ENCODE measurements at regions not wholly inside any gene's neighbourhood (a gene's known extent, or its start where the extent isn't known, plus 50 kb on each side); places are given as distances from the start of the nearest gene placed in this dataset.

GRCh38 chr2:226123300-226123699 is 676.3 kb downstream of the IRS1 start:
- H3K9me3 Mint-ChIP-seq: no peaks in the 10 kb centered on the region

GRCh38 chr2:226122041-226122440 is 677.6 kb downstream of the IRS1 start:
- no peaks in the 10 kb centered on the region for H3K9me3 Mint-ChIP-seq
- H3K4me1 Mint-ChIP-seq: no peaks in the 10 kb centered on the region
- no peak overlapping the region for H3K4me3 Mint-ChIP-seq
- CTCF ChIA-PET: no interaction called here
- H3K27me3 Mint-ChIP-seq: no peaks in the 10 kb centered on the region
- no peak overlapping the region for H3K27ac Mint-ChIP-seq
- no peak for DNase-seq
- H3K36me3 Mint-ChIP-seq: no peaks in the 10 kb centered on the region

More at GRCh38 chr2:226123300-226123699, 676.3 kb downstream of the IRS1 start:
- CTCF ChIA-PET: no interaction called here
- H3K4me1 Mint-ChIP-seq: no peaks in the 10 kb centered on the region
- H3K27me3 Mint-ChIP-seq: no peaks in the 10 kb centered on the region
- no peak overlapping the region for H3K4me3 Mint-ChIP-seq
- no peak for DNase-seq
- H3K36me3 Mint-ChIP-seq: no peaks in the 10 kb centered on the region
- H3K27ac Mint-ChIP-seq: no peak overlapping the region

GRCh38 chr2:226121046-226121738 is 678.4 kb downstream of the IRS1 start:
- CTCF ChIA-PET: interaction anchor here (0.6 kb wide), 1 partner anchor 273 kb away, joined by 3 read pairs; no protein-coding TSS in a partner anchor
- Mint-ChIP-seq H3K27ac (no peak overlapping the region), H3K27me3 (no peaks in the 10 kb centered on the region), H3K4me1 (no peaks in the 10 kb centered on the region), H3K9me3 (no peaks in the 10 kb centered on the region), H3K4me3 (no peak overlapping the region), H3K36me3 (no peaks in the 10 kb centered on the region)
- DNase-seq: no peak

DNA sequence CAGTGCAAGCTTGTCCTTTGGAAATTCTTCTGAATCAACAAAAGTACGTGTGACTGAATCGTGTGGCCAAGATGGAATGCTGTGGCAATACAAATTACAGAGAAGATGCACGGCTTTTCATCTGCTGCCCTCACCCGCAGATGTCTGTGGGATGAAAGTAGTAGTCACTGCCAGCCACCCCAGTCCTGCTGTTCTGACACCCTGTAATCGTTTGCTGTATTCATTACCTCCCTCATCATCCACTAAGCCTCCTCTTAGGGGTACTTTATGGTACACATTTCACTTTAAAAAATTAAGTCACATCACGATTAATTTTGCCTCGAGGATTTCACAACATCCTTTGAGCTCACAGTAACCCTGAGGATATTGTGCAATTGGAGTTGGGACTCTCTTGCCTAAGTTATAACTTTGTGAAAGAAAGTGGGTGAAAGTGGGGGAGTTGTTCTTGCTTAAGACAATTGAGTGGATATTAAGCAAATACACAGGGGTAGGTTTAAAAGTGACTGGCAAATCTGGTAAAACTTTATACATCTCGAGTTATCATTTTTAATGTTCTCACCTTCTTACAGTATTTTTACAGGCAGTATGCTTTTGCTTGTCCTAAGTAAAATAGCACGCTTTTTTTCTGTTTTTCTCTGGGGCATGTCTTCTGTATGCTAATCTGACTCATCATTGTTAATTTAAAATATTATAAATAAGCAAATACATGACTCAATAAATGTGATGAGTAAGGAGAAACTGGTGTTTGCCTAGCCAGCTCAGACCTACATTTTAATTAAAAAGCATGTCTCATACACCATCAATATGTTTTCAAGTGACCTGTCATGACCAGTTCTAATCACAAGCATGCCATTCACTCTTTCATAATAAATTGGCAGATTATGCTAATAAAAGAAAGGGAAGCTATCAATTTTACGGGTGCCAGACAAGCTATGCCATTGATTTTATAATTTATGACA is 680.9 kb downstream of the IRS1 start:
- Mint-ChIP-seq H3K4me1 (no peaks in the 10 kb centered on the region), H3K36me3 (no peaks in the 10 kb centered on the region), H3K27me3 (no peaks in the 10 kb centered on the region), H3K9me3 (no peaks in the 10 kb centered on the region), H3K4me3 (no peak overlapping the region), H3K27ac (no peak overlapping the region)
- no peak for DNase-seq
- CTCF ChIA-PET: no interaction called here

DNA sequence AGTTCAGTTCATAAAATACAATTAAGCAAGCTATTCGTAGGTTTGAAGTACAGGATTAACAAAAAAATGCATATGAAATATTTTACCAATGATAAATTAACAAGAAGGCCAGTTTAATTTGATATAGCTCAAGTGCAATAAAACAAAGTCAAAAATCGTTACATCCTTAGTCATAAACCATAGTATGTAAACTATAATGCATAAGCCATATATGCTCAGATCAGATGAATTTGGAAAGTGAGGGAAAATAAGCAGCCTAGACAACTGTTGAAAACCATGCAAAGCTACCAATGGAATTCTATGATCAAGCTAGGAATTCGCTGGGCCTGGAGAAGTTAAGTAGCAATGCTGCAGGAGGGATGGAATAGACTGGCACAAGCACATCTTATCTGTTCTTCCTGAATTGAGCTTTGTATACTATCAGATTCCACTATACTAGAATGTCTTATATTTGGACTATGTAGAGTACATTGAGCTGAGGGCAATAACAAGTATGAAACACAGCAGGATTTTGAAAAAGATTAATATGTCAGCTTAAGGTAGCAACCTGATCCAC is 682.0 kb downstream of the IRS1 start:
- Mint-ChIP-seq H3K4me1 (no peaks in the 10 kb centered on the region), H3K27me3 (no peaks in the 10 kb centered on the region), H3K9me3 (no peaks in the 10 kb centered on the region), H3K27ac (no peak overlapping the region), H3K4me3 (no peak overlapping the region), H3K36me3 (no peaks in the 10 kb centered on the region)
- DNase-seq: no peak
- CTCF ChIA-PET: no interaction called here

- Mint-ChIP-seq H3K27ac (no peak overlapping the region), H3K36me3 (no peaks in the 10 kb centered on the region)
- CTCF ChIA-PET: no interaction called here
These were observed 683.3 kb downstream of the IRS1 start for GRCh38 chr2:226116346-226116745.

GRCh38 chr2:226115832-226116200 is 683.8 kb downstream of the IRS1 start:
- H3K4me3 Mint-ChIP-seq: no peak overlapping the region
- CTCF ChIA-PET: no interaction called here
- H3K4me1 Mint-ChIP-seq: no peaks in the 10 kb centered on the region
- H3K9me3 Mint-ChIP-seq: no peaks in the 10 kb centered on the region
- no peak for DNase-seq
- H3K36me3 Mint-ChIP-seq: no peaks in the 10 kb centered on the region
- no peak overlapping the region for H3K27ac Mint-ChIP-seq
- no peaks in the 10 kb centered on the region for H3K27me3 Mint-ChIP-seq

More at GRCh38 chr2:226116346-226116745, 683.3 kb downstream of the IRS1 start:
- Mint-ChIP-seq H3K4me1 (no peaks in the 10 kb centered on the region), H3K9me3 (no peaks in the 10 kb centered on the region), H3K4me3 (no peak overlapping the region), H3K27me3 (no peaks in the 10 kb centered on the region)
- DNase-seq: no peak

GRCh38 chr2:226115102-226115831 is 684.4 kb downstream of the IRS1 start:
- no peaks in the 10 kb centered on the region for H3K36me3 Mint-ChIP-seq
- CTCF ChIA-PET: no interaction called here
- H3K4me3 Mint-ChIP-seq: no peak overlapping the region
- no peaks in the 10 kb centered on the region for H3K27me3 Mint-ChIP-seq
- no peak overlapping the region for H3K27ac Mint-ChIP-seq
- DNase-seq: no peak
- no peaks in the 10 kb centered on the region for H3K9me3 Mint-ChIP-seq
- no peaks in the 10 kb centered on the region for H3K4me1 Mint-ChIP-seq

- H3K27me3 Mint-ChIP-seq: no peaks in the 10 kb centered on the region
- H3K4me3 Mint-ChIP-seq: no peak overlapping the region
- H3K9me3 Mint-ChIP-seq: no peaks in the 10 kb centered on the region
- no peaks in the 10 kb centered on the region for H3K4me1 Mint-ChIP-seq
- CTCF ChIA-PET: no interaction called here
- H3K27ac Mint-ChIP-seq: no peak overlapping the region
- no peaks in the 10 kb centered on the region for H3K36me3 Mint-ChIP-seq
- no peak for DNase-seq
These were observed 685.2 kb downstream of the IRS1 start for GRCh38 chr2:226114436-226114835.

DNA sequence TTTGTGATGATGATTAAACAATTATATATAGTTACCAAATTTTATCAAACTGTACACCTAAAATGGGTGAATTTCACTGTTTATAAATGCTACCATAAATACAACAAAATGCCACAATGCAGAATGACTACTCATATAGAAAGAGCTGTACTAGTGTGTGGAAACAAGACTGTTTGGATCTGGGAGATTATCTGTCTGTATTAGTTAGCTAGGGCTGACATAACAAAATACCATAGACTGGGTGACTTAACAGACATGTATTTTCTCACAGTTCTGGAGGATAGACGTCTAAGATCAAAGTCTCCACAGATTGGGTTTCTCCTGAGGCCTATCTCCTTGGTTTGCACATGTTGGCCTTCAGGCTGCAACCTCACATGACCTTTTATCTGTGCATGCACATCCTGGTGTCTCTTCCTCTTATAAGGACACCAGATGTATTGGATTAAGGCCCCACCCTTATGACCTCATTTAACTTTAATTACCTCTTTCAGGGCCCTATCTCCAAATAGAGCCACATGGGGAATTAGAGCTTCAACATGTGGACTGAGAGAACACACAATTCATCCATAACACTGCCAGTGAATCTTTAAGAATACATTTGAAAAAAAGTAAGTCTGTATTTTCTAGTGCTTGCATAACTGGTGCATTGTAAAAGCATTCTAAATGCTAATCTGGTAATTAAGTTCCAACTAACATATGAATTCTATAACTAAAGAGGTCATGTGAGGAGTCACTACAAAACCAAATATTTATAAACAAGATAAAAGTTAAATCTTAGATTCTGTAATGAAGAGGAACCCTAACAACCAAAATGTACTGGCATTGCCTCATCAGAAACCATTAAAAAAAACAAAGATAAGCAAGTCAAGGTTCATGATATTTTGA is 699.6 kb downstream of the NYAP2 start:
- CTCF ChIA-PET: no interaction called here
- Mint-ChIP-seq H3K27me3 (no peaks in the 10 kb centered on the region), H3K36me3 (no peaks in the 10 kb centered on the region), H3K27ac (no peak overlapping the region), H3K4me1 (no peaks in the 10 kb centered on the region), H3K4me3 (no peak overlapping the region), H3K9me3 (no peaks in the 10 kb centered on the region)
- DNase-seq: no peak

DNA sequence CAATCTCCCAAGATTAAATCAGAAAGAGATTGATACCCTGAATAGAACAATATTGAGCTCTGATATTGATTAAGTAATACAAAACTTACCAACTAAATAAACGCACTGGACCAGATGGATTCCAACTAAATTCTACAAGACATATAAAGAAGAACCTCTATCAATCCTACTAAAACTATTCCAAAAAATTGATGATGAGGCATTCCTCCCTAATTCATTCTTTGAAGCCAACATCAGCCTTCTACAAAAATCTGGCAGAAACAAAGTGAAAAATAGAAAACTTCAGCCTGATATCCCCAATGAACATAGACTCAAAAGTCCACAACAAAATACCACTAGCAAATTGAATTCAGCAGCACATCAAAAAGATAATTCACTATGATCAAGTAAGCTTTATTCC is 695.5 kb downstream of the NYAP2 start:
- Mint-ChIP-seq H3K9me3 (no peaks in the 10 kb centered on the region), H3K4me3 (no peak overlapping the region), H3K4me1 (no peaks in the 10 kb centered on the region), H3K27me3 (no peaks in the 10 kb centered on the region), H3K36me3 (no peaks in the 10 kb centered on the region), H3K27ac (no peak overlapping the region)
- DNase-seq: no peak
- CTCF ChIA-PET: no interaction called here

DNA sequence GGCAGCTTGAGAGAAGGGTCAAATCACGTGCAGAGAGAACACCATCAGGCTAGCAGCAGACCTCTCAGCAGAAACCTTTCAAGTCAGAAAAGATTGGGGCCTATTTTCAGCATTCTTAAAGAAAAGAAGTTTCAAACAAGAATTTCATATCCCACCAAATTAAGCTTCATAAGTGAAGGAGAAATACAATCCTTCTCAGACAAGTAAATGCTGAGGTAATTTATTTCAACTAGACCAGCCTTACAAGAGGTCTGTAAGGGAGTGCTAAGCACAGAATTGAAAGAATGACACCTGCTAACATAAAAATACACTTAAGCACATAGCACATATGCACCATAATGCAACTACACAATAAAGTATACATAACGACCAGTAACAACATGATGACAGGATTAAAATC is 693.9 kb downstream of the NYAP2 start:
- Mint-ChIP-seq H3K4me3 (no peak overlapping the region), H3K9me3 (no peaks in the 10 kb centered on the region), H3K27ac (no peak overlapping the region), H3K27me3 (no peaks in the 10 kb centered on the region), H3K36me3 (no peaks in the 10 kb centered on the region), H3K4me1 (no peaks in the 10 kb centered on the region)
- CTCF ChIA-PET: no interaction called here
- no peak for DNase-seq

DNA sequence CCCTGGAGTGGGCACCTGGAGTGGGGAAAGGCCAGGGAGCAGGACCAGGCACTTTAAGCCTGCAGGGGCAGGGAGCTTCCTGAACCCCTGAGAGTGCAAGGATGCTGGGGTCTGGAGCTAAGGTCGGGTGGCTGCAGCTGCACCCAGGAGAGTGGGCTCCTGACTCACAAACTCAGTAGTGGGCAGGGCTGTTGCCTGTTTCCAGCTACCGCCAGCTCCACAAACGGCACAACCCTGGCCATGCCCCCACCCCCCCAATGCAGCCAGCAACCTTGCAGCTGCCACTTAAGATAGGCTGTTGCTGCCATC is 688.8 kb downstream of the NYAP2 start:
- Mint-ChIP-seq H3K27ac (no peak overlapping the region), H3K36me3 (no peaks in the 10 kb centered on the region), H3K4me3 (no peak overlapping the region), H3K27me3 (no peaks in the 10 kb centered on the region), H3K4me1 (no peaks in the 10 kb centered on the region), H3K9me3 (no peaks in the 10 kb centered on the region)
- CTCF ChIA-PET: no interaction called here
- DNase-seq: no peak

Measured in activated naive CD4-positive, alpha-beta T cell treated with anti-CD3 and anti-CD28 coated beads, Interleukin-2, amount 10 ng/mL, durations not matched to agents 7 days and 5 days (primary cell).